Nephron progenitor cell (in vitro differentiated cells): ENCODE measurements at regions not wholly inside any gene's neighbourhood (a gene's known extent, or its start where the extent isn't known, plus 50 kb on each side); places are given as distances from the start of the nearest gene placed in this dataset.
"Not testable (repeated sequence)": the region's sequence is repeated elsewhere in the genome, so short reads cannot be mapped to it uniquely, and the experiment has no call there.

Experiments used
- DNase-seq: peaks from one replicate; pipeline ENCODE4 v3.0.0; 2021
- H3K27ac Mint-ChIP-seq: 2 replicates; pipeline ENCODE4 v1.8.0; 2021; ENCODE audit warnings: mild to moderate bottlenecking, moderate library complexity, mixed read lengths
- H3K27me3 Mint-ChIP-seq: 2 replicates; pipeline ENCODE4 v1.8.0; 2021; ENCODE audit warnings: mild to moderate bottlenecking, low read depth, mixed read lengths; ENCODE audit not compliant: poor library complexity
- H3K36me3 Mint-ChIP-seq: 2 replicates; pipeline ENCODE4 v1.8.0; 2021; ENCODE audit warnings: low read depth, mixed read lengths
- H3K4me1 Mint-ChIP-seq: 2 replicates; pipeline ENCODE4 v1.8.0; 2021; ENCODE audit warnings: mixed read lengths
- H3K4me3 Mint-ChIP-seq: 2 replicates; pipeline ENCODE4 v1.8.0; 2021; ENCODE audit warnings: mild to moderate bottlenecking, moderate library complexity, mixed read lengths
- H3K9me3 Mint-ChIP-seq: 2 replicates; pipeline ENCODE4 v1.8.0; 2021; ENCODE audit warnings: mild to moderate bottlenecking, moderate library complexity, mixed read lengths
- CTCF ChIP-seq: fragments of 200-600 bp; sonication (generic); IDR thresholded peaks from 2 replicates; pipeline ENCODE4 v1.5.0; 2021; ENCODE audit warnings: antibody characterized with exemption

- TF ChIP-seq CTCF: no peak
- Mint-ChIP-seq H3K9me3 (peaks cover 31% of the 10 kb centered on the region), H3K4me3 (no peak overlapping the region)
These were observed 84.7 kb upstream of the CPNE4 start for GRCh38 chr3:132119531-132119930.

GRCh38 chr3:132124096-132124495 is 89.3 kb upstream of the CPNE4 start:
- no peak for TF ChIP-seq CTCF
- H3K4me1 Mint-ChIP-seq: no peaks in the 10 kb centered on the region
- H3K9me3 Mint-ChIP-seq: peaks cover 20% of the 10 kb centered on the region
- no peaks in the 10 kb centered on the region for H3K36me3 Mint-ChIP-seq
- no peak overlapping the region for H3K4me3 Mint-ChIP-seq
- no peak for DNase-seq
- H3K27ac Mint-ChIP-seq: no peak overlapping the region
- H3K27me3 Mint-ChIP-seq: peaks cover 14% of the 10 kb centered on the region

More at GRCh38 chr3:132119531-132119930, 84.7 kb upstream of the CPNE4 start:
- no peak for DNase-seq
- no peaks in the 10 kb centered on the region for H3K36me3 Mint-ChIP-seq
- no peaks in the 10 kb centered on the region for H3K4me1 Mint-ChIP-seq
- H3K27me3 Mint-ChIP-seq: peaks cover 4% of the 10 kb centered on the region
- no peak overlapping the region for H3K27ac Mint-ChIP-seq

GRCh38 chr3:132124651-132125284 is 90.0 kb upstream of the CPNE4 start:
- TF ChIP-seq CTCF: no peak

GRCh38 chr3:132134611-132135010 is 99.8 kb upstream of the CPNE4 start:
- DNase-seq: no peak
- Mint-ChIP-seq H3K9me3 (peaks cover 9% of the 10 kb centered on the region), H3K27ac (no peak overlapping the region), H3K4me3 (no peak overlapping the region), H3K4me1 (peaks cover 15% of the 10 kb centered on the region), H3K27me3 (peaks cover 8% of the 10 kb centered on the region), H3K36me3 (no peaks in the 10 kb centered on the region)
- no peak for TF ChIP-seq CTCF

More at GRCh38 chr3:132124651-132125284, 90.0 kb upstream of the CPNE4 start:
- H3K4me3 Mint-ChIP-seq: no peak overlapping the region
- no peaks in the 10 kb centered on the region for H3K36me3 Mint-ChIP-seq
- peaks cover 20% of the 10 kb centered on the region for H3K9me3 Mint-ChIP-seq
- no peaks in the 10 kb centered on the region for H3K4me1 Mint-ChIP-seq
- peaks cover 13% of the 10 kb centered on the region for H3K27me3 Mint-ChIP-seq
- DNase-seq: no peak
- H3K27ac Mint-ChIP-seq: no peak overlapping the region

- TF ChIP-seq CTCF: no peak
These were observed 101.0 kb upstream of the CPNE4 start for GRCh38 chr3:132135628-132136333.

GRCh38 chr3:132136334-132136716 is 101.5 kb upstream of the CPNE4 start:
- no peak for TF ChIP-seq CTCF
- Mint-ChIP-seq H3K27ac (peak overlapping the region; percentile 73), H3K4me1 (peaks cover 15% of the 10 kb centered on the region), H3K9me3 (peaks cover 23% of the 10 kb centered on the region), H3K36me3 (no peaks in the 10 kb centered on the region), H3K27me3 (peaks cover 8% of the 10 kb centered on the region), H3K4me3 (no peak overlapping the region)
- DNase-seq: no peak

More at GRCh38 chr3:132135628-132136333, 101.0 kb upstream of the CPNE4 start:
- DNase-seq: no peak
- Mint-ChIP-seq H3K36me3 (no peaks in the 10 kb centered on the region), H3K9me3 (peaks cover 18% of the 10 kb centered on the region), H3K27ac (peak overlapping the region; percentile 73), H3K4me1 (peaks cover 15% of the 10 kb centered on the region), H3K27me3 (peaks cover 8% of the 10 kb centered on the region), H3K4me3 (no peak overlapping the region)

- H3K36me3 Mint-ChIP-seq, DNase-seq, H3K27ac Mint-ChIP-seq, H3K27me3 Mint-ChIP-seq: not testable (repeated sequence)
- peak overlapping the region; percentile 73 for H3K4me3 Mint-ChIP-seq
- peaks cover 15% of the 10 kb centered on the region for H3K4me1 Mint-ChIP-seq
- H3K9me3 Mint-ChIP-seq: peaks cover 26% of the 10 kb centered on the region
These were observed 102.1 kb upstream of the CPNE4 start for GRCh38 chr3:132136902-132137301.
